Ishikawa (cell line): ENCODE measurements at regions not wholly inside any gene's neighbourhood (a gene's known extent, or its start where the extent isn't known, plus 50 kb on each side); places are given as distances from the start of the nearest gene placed in this dataset.

Source experiments
- CEBPB ChIP-seq: IDR thresholded peaks from 2 replicates; pipeline ENCODE4 v1.6.1; 2012
- EGR1 ChIP-seq: IDR thresholded peaks from 2 replicates; pipeline ENCODE4 v1.6.1; 2012
- EP300 ChIP-seq: IDR thresholded peaks from 2 replicates; pipeline ENCODE4 v1.6.1; 2012; ENCODE audit warnings: borderline replicate concordance
- FOXM1 ChIP-seq: IDR thresholded peaks from 2 replicates; pipeline ENCODE4 v1.6.1; 2012; ENCODE audit warnings: low read depth, borderline replicate concordance
- NFIC ChIP-seq: IDR thresholded peaks from 2 replicates; pipeline ENCODE4 v1.6.1; 2012
- RAD21 ChIP-seq: IDR thresholded peaks from 2 replicates; pipeline ENCODE4 v1.6.1; 2012; ENCODE audit warnings: low read depth
- REST ChIP-seq: IDR thresholded peaks from 2 replicates; pipeline ENCODE4 v1.6.1; 2012; ENCODE audit warnings: low read depth, mild to moderate bottlenecking
- TAF1 ChIP-seq: IDR thresholded peaks from 2 replicates; pipeline ENCODE4 v1.6.1; 2012; ENCODE audit warnings: low read depth, mild to moderate bottlenecking
- TCF12 ChIP-seq: IDR thresholded peaks from 2 replicates; pipeline ENCODE4 v1.6.1; 2012; ENCODE audit warnings: low read depth
- TEAD4 ChIP-seq: IDR thresholded peaks from 2 replicates; pipeline ENCODE4 v1.6.1; 2012
- YY1 ChIP-seq: IDR thresholded peaks from 2 replicates; pipeline ENCODE4 v1.6.1; 2012; ENCODE audit warnings: low read depth
- ZBTB7A ChIP-seq: IDR thresholded peaks from 2 replicates; pipeline ENCODE4 v1.6.1; 2012; ENCODE audit warnings: low read depth
- TF ChIP-seq, protein P1 (sequence below): IDR thresholded peaks from 2 replicates; pipeline ENCODE4 v1.6.1; 2012
- TF ChIP-seq, protein P2 (sequence below): IDR thresholded peaks from 2 replicates; pipeline ENCODE4 v1.6.1; 2012

DNA sequence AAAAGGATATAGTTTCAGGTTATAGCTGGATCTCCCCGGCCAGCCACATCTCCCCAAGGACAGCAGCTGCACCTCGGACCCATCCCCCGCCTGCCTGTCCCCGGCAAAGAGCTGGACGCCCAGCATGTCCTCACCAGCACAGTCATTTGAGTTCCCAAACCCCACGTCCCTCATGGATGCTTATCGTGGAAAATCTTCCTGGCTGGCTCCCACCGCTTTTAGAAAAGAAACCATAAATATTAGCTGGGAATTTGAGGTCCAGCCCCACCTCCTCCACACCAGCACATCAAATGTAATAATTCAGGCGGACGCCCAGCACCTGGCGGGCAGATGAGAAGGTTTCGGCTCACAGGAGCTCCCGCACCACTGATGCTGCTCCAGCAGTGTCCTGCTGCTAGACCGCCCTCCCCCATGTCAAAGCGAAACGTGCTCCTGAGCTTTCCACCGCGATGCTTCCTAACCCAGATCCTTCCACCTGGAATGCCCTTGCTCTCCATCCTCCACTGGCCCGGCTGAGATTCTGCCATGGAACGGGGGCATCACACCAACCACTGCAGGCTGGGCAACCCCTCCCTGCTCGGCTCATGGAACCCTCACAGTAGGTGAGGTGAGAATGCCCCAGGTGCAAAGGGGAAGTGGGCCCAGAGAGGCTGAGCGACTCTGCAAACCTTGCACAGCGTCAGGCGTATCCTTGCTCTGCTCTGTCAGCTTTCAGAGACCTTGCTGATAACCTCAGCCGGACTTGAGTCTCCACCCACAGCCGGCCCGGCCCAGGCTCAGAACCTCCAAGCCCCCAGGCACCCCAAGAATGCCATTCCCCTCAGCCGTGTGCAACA lies 71.5 kb upstream of the GPC1 start:
- TF ChIP-seq TAF1 (no peak), REST (no peak), EP300 (no peak), CEBPB (no peak), YY1 (no peak), TEAD4 (no peak), FOXM1 (no peak), EGR1 (no peak), RAD21 (no peak), ZBTB7A (no peak), TCF12 (no peak), NFIC (no peak)
- TF ChIP-seq, protein P1, sequence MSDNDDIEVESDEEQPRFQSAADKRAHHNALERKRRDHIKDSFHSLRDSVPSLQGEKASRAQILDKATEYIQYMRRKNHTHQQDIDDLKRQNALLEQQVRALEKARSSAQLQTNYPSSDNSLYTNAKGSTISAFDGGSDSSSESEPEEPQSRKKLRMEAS = no peak
- TF ChIP-seq, protein P2, sequence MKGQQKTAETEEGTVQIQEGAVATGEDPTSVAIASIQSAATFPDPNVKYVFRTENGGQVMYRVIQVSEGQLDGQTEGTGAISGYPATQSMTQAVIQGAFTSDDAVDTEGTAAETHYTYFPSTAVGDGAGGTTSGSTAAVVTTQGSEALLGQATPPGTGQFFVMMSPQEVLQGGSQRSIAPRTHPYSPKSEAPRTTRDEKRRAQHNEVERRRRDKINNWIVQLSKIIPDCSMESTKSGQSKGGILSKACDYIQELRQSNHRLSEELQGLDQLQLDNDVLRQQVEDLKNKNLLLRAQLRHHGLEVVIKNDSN = no peak
